GM19035 (cell line): ENCODE measurements at regions not wholly inside any gene's neighbourhood (a gene's known extent, or its start where the extent isn't known, plus 50 kb on each side); places are given as distances from the start of the nearest gene placed in this dataset.
"Not testable (repeated sequence)": the region's sequence is repeated elsewhere in the genome, so short reads cannot be mapped to it uniquely, and the experiment has no call there.

ENCODE experiments used
- ATAC-seq: cut with Tn5 transposase; IDR thresholded peaks from one replicate; pipeline ENCODE4 v1.9.1; 2021; ENCODE audit not compliant: unreplicated experiment

- ATAC-seq = not testable (repeated sequence)
These were observed 1441.2 kb upstream of the ACVR2A start for GRCh38 chr2:146403546-146404160.

- no peak for ATAC-seq
These were observed 1452.2 kb upstream of the ACVR2A start for GRCh38 chr2:146392631-146393030.

GRCh38 chr2:146392186-146392585, 1452.6 kb upstream of the ACVR2A start:
- ATAC-seq = no peak

GRCh38 chr2:146388757-146389156, 1456.1 kb upstream of the ACVR2A start:
- ATAC-seq = no peak

- ATAC-seq = no peak
These were observed 1458.7 kb upstream of the ACVR2A start for GRCh38 chr2:146386096-146386495.

GRCh38 chr2:146385031-146385430, 1459.8 kb upstream of the ACVR2A start:
- ATAC-seq = peak; percentile 61

GRCh38 chr2:146376511-146377064, 1468.2 kb upstream of the ACVR2A start:
- no peak for ATAC-seq

GRCh38 chr2:146374505-146374904, 1470.3 kb upstream of the ACVR2A start:
- ATAC-seq = no peak

GRCh38 chr2:146371364-146371763, 1473.5 kb upstream of the ACVR2A start:
- not testable (repeated sequence) for ATAC-seq

GRCh38 chr2:146370826-146371225, 1474.0 kb upstream of the ACVR2A start:
- no peak for ATAC-seq

- no peak for ATAC-seq
These were observed 1478.6 kb upstream of the ACVR2A start for GRCh38 chr2:146366276-146366675.

- ATAC-seq = no peak
These were observed 1479.8 kb upstream of the ACVR2A start for GRCh38 chr2:146365041-146365440.

- ATAC-seq = no peak
These were observed 1481.1 kb upstream of the ACVR2A start for GRCh38 chr2:146363731-146364130.

GRCh38 chr2:146351689-146352088, 1493.1 kb upstream of the ACVR2A start:
- ATAC-seq = no peak

- no peak for ATAC-seq
These were observed 1495.5 kb upstream of the ACVR2A start for GRCh38 chr2:146349334-146349733.

- no peak for ATAC-seq
These were observed 1519.9 kb upstream of the ACVR2A start for GRCh38 chr2:146324951-146325350.

GRCh38 chr2:146323564-146323963, 1521.3 kb upstream of the ACVR2A start:
- no peak for ATAC-seq

GRCh38 chr2:146321175-146321574, 1523.7 kb upstream of the ACVR2A start:
- no peak for ATAC-seq

- no peak for ATAC-seq
These were observed 1526.9 kb upstream of the ACVR2A start for GRCh38 chr2:146317959-146318358.

- ATAC-seq = no peak
These were observed 1531.9 kb upstream of the ACVR2A start for GRCh38 chr2:146312899-146313298.

GRCh38 chr2:146305164-146305563, 1539.7 kb upstream of the ACVR2A start:
- ATAC-seq = no peak

- no peak for ATAC-seq
These were observed 1543.5 kb upstream of the ACVR2A start for GRCh38 chr2:146301287-146301686.

- ATAC-seq = no peak
These were observed 1549.7 kb upstream of the ACVR2A start for GRCh38 chr2:146295080-146295670.
